Neural progenitor cell (in vitro differentiated cells): ENCODE measurements at regions not wholly inside any gene's neighbourhood (a gene's known extent, or its start where the extent isn't known, plus 50 kb on each side); places are given as distances from the start of the nearest gene placed in this dataset.
"Not testable (repeated sequence)": the region's sequence is repeated elsewhere in the genome, so short reads cannot be mapped to it uniquely, and the experiment has no call there.

Experiments
- DNase-seq: peaks from one replicate; pipeline ENCODE4 v3.0.0-alpha.2; 2016; ENCODE audit warnings: low spot score
- H2AFZ ChIP-seq: fragments of 200-600 bp; sonication (generic); replicated peaks from 2 replicates; pipeline ENCODE4 v1.6.1; 2016; ENCODE audit warnings: antibody characterized with exemption
- H3F3A ChIP-seq: fragments of 200-600 bp; sonication (generic); 2 replicates; pipeline ENCODE4 v1.6.1; 2016; ENCODE audit warnings: antibody characterized with exemption, low read depth
- H3K27ac ChIP-seq: fragments of 200-600 bp; sonication (generic); 2 replicates; pipeline ENCODE4 v1.5.1; 2016; ENCODE audit warnings: mild to moderate bottlenecking
- H3K27me3 ChIP-seq: fragments of 200-600 bp; sonication (generic); 2 replicates; pipeline ENCODE4 v1.6.1; 2016; ENCODE audit warnings: mild to moderate bottlenecking, moderate library complexity
- H3K36me3 ChIP-seq: fragments of 200-600 bp; sonication (generic); 2 replicates; pipeline ENCODE4 v1.5.1; 2016
- H3K4me1 ChIP-seq: fragments of 200-600 bp; sonication (generic); 2 replicates; pipeline ENCODE4 v1.6.1; 2016; ENCODE audit warnings: mixed run types
- H3K4me2 ChIP-seq: fragments of 200-600 bp; sonication (generic); 2 replicates; pipeline ENCODE4 v1.6.1; 2016
- H3K4me3 ChIP-seq: fragments of 200-600 bp; sonication (generic); 2 replicates; pipeline ENCODE4 v1.5.1; 2016
- H3K79me2 ChIP-seq: fragments of 200-600 bp; sonication (generic); 2 replicates; pipeline ENCODE4 v1.6.1; 2016; ENCODE audit warnings: low read depth
- H3K9ac ChIP-seq: fragments of 200-600 bp; sonication (generic); 2 replicates; pipeline ENCODE4 v1.6.1; 2016
- H3K9me3 ChIP-seq: fragments of 200-600 bp; sonication (generic); 2 replicates; pipeline ENCODE4 v1.5.1; 2016; ENCODE audit warnings: low read depth
- H4K20me1 ChIP-seq: fragments of 200-600 bp; sonication (generic); 2 replicates; pipeline ENCODE4 v1.6.1; 2016; ENCODE audit warnings: low read depth
- H3K27ac Mint-ChIP-seq: 3 replicates; pipeline ENCODE4 v1.8.0; 2021; ENCODE audit warnings: mixed read lengths
- H3K27me3 Mint-ChIP-seq: 2 replicates; pipeline ENCODE4 v1.8.0; 2022; ENCODE audit warnings: low read depth, mild to moderate bottlenecking, inconsistent platforms, moderate library complexity, mixed read lengths; ENCODE audit not compliant: insufficient read depth
- H3K36me3 Mint-ChIP-seq: 3 replicates; pipeline ENCODE4 v1.8.0; 2021; ENCODE audit warnings: mixed read lengths
- H3K4me1 Mint-ChIP-seq: 3 replicates; pipeline ENCODE4 v1.8.0; 2021; ENCODE audit warnings: mixed read lengths
- H3K4me3 Mint-ChIP-seq: 3 replicates; pipeline ENCODE4 v1.8.0; 2021; ENCODE audit warnings: mild to moderate bottlenecking, moderate library complexity, mixed read lengths
- H3K9me3 Mint-ChIP-seq: 3 replicates; pipeline ENCODE4 v1.8.0; 2020; ENCODE audit warnings: mixed read lengths
- CTCF ChIP-seq: fragments of 200-600 bp; sonication (generic); IDR thresholded peaks from 2 replicates; pipeline ENCODE4 v1.5.1; 2017; ENCODE audit warnings: antibody characterized with exemption, mild to moderate bottlenecking
- EZH2 ChIP-seq: fragments of 200-600 bp; sonication (generic); IDR thresholded peaks from 2 replicates; pipeline ENCODE4 v1.6.1; 2017; ENCODE audit warnings: antibody characterized with exemption, mild to moderate bottlenecking, moderate library complexity
- EZH2phosphoT487 ChIP-seq: fragments of 200-600 bp; sonication (generic); IDR thresholded peaks from 2 replicates; pipeline ENCODE4 v1.6.1; 2017; ENCODE audit warnings: antibody characterized with exemption

DNA sequence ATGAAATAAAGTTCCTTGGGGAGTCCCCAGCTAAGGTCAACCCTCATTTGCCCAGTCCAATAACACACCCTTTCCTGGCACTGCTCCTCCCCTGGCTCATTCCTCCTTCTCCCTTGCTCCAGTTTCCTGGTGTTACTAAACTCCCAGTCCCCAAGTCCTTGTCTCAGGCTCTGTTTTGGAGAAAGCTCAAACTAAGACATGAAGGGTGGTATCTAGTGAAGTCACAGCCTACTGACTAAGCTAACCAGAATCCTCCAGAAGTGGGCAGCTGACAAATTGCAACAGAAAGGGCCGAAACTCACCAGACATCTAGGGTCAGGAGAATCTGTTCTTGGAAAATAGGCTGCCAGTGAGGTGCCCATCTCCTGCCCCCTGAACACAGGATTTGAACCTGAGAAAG is 118.7 kb upstream of the NEK6 start:
- H2AFZ ChIP-seq: no peak overlapping the region

DNA sequence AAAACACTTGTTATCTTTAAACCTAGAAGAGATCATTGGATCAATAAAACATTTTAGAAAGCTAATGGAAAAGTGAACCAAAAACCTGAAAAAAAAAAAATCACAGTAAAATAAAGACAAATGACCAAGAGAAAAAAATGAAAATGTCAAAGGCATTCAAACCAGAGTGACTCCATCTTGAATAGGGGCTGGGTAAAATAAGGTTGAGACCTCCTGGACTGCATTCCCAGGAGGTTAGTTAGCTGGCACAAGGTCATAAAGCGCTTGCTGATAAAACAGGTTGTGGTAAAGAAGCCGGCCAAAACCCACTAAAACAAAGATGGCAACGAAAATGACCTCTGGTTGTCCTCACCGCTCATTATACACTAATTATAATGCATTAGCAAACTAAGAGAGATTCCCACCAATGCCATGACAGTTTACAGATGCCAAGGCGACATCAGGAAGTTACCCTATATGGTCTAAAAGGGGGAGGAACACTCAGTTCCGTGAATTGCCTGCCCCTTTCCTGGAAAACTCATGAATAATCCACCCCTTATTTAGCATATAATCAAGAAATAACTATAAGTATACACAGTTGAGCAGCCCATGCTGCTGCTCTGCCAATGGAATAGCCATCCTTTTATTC is 116.7 kb upstream of the NEK6 start:
- TF ChIP-seq EZH2: no peak
- TF ChIP-seq EZH2phosphoT487: no peak
- no peak for TF ChIP-seq CTCF
- H3K4me3 ChIP-seq: no peak overlapping the region
- Mint-ChIP-seq H3K27me3 (peaks cover 10% of the 10 kb centered on the region), H3K4me3 (no peak overlapping the region), H3K36me3 (no peaks in the 10 kb centered on the region), H3K9me3 (no peaks in the 10 kb centered on the region), H3K27ac (no peak overlapping the region), H3K4me1 (peaks cover 3% of the 10 kb centered on the region)
- H3K9ac ChIP-seq: no peak overlapping the region
- H3K79me2 ChIP-seq: no peaks in the 10 kb centered on the region
- no peaks in the 10 kb centered on the region for H4K20me1 ChIP-seq
- no peaks in the 10 kb centered on the region for H3K9me3 ChIP-seq
- H3F3A ChIP-seq: no peaks in the 10 kb centered on the region
- no peak overlapping the region for H3K4me2 ChIP-seq
- no peak overlapping the region for H3K27ac ChIP-seq
- no peaks in the 10 kb centered on the region for H3K36me3 ChIP-seq
- no peaks in the 10 kb centered on the region for H3K4me1 ChIP-seq
- no peaks in the 10 kb centered on the region for H3K27me3 ChIP-seq
- no peak for DNase-seq
- H2AFZ ChIP-seq: no peak overlapping the region

More for the DNA sequence above, 118.7 kb upstream of the NEK6 start:
- H3K9ac ChIP-seq: no peak overlapping the region
- H3K27ac Mint-ChIP-seq: no peak overlapping the region
- no peak overlapping the region for H3K4me2 ChIP-seq
- no peak for DNase-seq
- H4K20me1 ChIP-seq: no peaks in the 10 kb centered on the region
- H3K27me3 Mint-ChIP-seq: peaks cover 10% of the 10 kb centered on the region
- no peak overlapping the region for H3K27ac ChIP-seq
- no peaks in the 10 kb centered on the region for H3K79me2 ChIP-seq
- H3K9me3 ChIP-seq: no peaks in the 10 kb centered on the region
- no peak for TF ChIP-seq EZH2phosphoT487
- no peak for TF ChIP-seq CTCF
- TF ChIP-seq EZH2: no peak
- H3K36me3 Mint-ChIP-seq: no peaks in the 10 kb centered on the region
- no peaks in the 10 kb centered on the region for H3K27me3 ChIP-seq
- peaks cover 3% of the 10 kb centered on the region for H3K4me1 Mint-ChIP-seq
- H3K9me3 Mint-ChIP-seq: no peaks in the 10 kb centered on the region
- H3K36me3 ChIP-seq: no peaks in the 10 kb centered on the region
- no peak overlapping the region for H3K4me3 Mint-ChIP-seq
- H3K4me1 ChIP-seq: no peaks in the 10 kb centered on the region
- no peak overlapping the region for H3K4me3 ChIP-seq
- H3F3A ChIP-seq: no peaks in the 10 kb centered on the region

GRCh38 chr9:124144561-124145123 is 113.1 kb upstream of the NEK6 start:
- H3K9me3 ChIP-seq, H3K9ac ChIP-seq, DNase-seq, H3K4me1 Mint-ChIP-seq, H3K4me1 ChIP-seq, H3K4me3 Mint-ChIP-seq, H4K20me1 ChIP-seq, H3F3A ChIP-seq, H3K27me3 Mint-ChIP-seq, H3K9me3 Mint-ChIP-seq, H3K36me3 ChIP-seq, H3K4me3 ChIP-seq, H3K36me3 Mint-ChIP-seq, H2AFZ ChIP-seq, H3K27ac ChIP-seq, H3K4me2 ChIP-seq, H3K79me2 ChIP-seq, H3K27ac Mint-ChIP-seq, H3K27me3 ChIP-seq: not testable (repeated sequence)

DNA sequence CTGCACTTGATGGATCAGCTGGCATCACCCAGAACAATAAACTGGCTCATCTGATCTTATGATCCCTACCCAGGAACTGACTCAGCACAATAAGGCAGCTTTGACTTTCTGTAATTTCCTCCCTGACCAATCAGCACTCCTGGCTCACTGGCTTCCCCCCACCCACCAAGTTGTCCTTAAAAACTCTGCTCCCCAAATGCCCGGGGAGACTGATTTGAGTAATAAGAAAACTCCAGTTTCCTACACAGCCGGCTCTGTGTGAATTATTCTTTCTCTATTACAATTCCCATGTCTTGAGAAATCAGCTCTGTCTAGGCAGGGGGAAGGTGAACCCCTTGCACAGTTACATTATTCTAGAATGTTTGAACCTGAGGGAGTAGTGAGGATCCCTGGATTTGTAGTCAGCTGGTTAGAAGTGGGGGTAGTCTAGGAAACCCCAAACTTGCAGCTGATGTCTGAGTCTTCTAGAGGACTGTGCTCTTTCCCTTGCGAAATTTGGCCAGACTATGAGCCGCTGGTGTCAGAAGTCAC is 111.7 kb upstream of the NEK6 start:
- Histone ChIP-seq H3K27ac (no peak overlapping the region), H3K4me3 (no peak overlapping the region), H3K4me1 (no peaks in the 10 kb centered on the region), H3F3A (no peaks in the 10 kb centered on the region), H2AFZ (no peak overlapping the region), H3K4me2 (no peak overlapping the region), H3K9me3 (no peaks in the 10 kb centered on the region), H3K9ac (no peak overlapping the region), H3K79me2 (no peaks in the 10 kb centered on the region), H3K27me3 (peaks cover 2% of the 10 kb centered on the region), H3K36me3 (no peaks in the 10 kb centered on the region), H4K20me1 (peaks cover 4% of the 10 kb centered on the region)
- H3K27me3 Mint-ChIP-seq: peaks cover 10% of the 10 kb centered on the region
- no peak for DNase-seq
- TF ChIP-seq CTCF (no peak), EZH2 (no peak), EZH2phosphoT487 (no peak)
- no peak overlapping the region for H3K27ac Mint-ChIP-seq
- H3K9me3 Mint-ChIP-seq: no peaks in the 10 kb centered on the region
- peaks cover 3% of the 10 kb centered on the region for H3K4me1 Mint-ChIP-seq
- H3K36me3 Mint-ChIP-seq: no peaks in the 10 kb centered on the region
- H3K4me3 Mint-ChIP-seq: no peak overlapping the region
